Fibroblast of lung (primary cell): ENCODE measurements at regions not wholly inside any gene's neighbourhood (a gene's known extent, or its start where the extent isn't known, plus 50 kb on each side); places are given as distances from the start of the nearest gene placed in this dataset.

Source experiments
- DNase-seq, 2 donors: peaks; one replicate each; pipeline versions ENCODE4 v3.0.0 to v3.0.0-alpha.2; 2010; ENCODE audit warnings: low read depth in 2 of 2
- H2AFZ ChIP-seq: 2 replicates; pipeline ENCODE4 v1.5.1; 2012; ENCODE audit warnings: low read length, control low read depth, inconsistent platforms
- H3K27ac ChIP-seq: 2 replicates; pipeline ENCODE4 v1.5.1; 2011; ENCODE audit warnings: low read length, control low read depth; ENCODE audit not compliant: insufficient read depth
- H3K27me3 ChIP-seq: 2 replicates; pipeline ENCODE4 v1.5.1; 2011; ENCODE audit warnings: mild to moderate bottlenecking, low read length; ENCODE audit not compliant: control insufficient read depth, insufficient read depth
- H3K36me3 ChIP-seq: 2 replicates; pipeline ENCODE4 v1.5.1; 2011; ENCODE audit warnings: low read length; ENCODE audit not compliant: control insufficient read depth, insufficient read depth
- H3K4me1 ChIP-seq: 2 replicates; pipeline ENCODE4 v1.5.1; 2011; ENCODE audit warnings: low read length; ENCODE audit not compliant: control insufficient read depth, insufficient read depth; ENCODE audit errors: extremely low read depth
- H3K4me2 ChIP-seq: 2 replicates; pipeline ENCODE4 v1.5.1; 2011; ENCODE audit warnings: low read length, control low read depth; ENCODE audit not compliant: insufficient read depth; ENCODE audit errors: extremely low read depth
- H3K4me3 ChIP-seq, 4 experiments: fragments of 200-600 bp in 1 of 4; sonication (generic) in 1 of 4; replicated peaks in 1 of 4; 2 replicates each; pipeline ENCODE4 v1.5.1; 2011 to 2016; ENCODE audit warnings: low read length in 4 of 4, low read depth in 3 of 4, mild to moderate bottlenecking in 3 of 4, control low read depth in 2 of 4, inconsistent platforms in 1 of 4, mixed read lengths in 1 of 4; ENCODE audit not compliant: insufficient read depth in 1 of 4; ENCODE audit errors: control extremely low read depth in 1 of 4
- H3K79me2 ChIP-seq: 2 replicates; pipeline ENCODE4 v1.5.1; 2012; ENCODE audit warnings: mild to moderate bottlenecking, low read length, inconsistent platforms; ENCODE audit not compliant: control insufficient read depth, insufficient read depth
- H3K9ac ChIP-seq: 2 replicates; pipeline ENCODE4 v1.5.1; 2011; ENCODE audit warnings: mild to moderate bottlenecking, low read length, control low read depth; ENCODE audit not compliant: insufficient read depth
- H3K9me3 ChIP-seq: 2 replicates; pipeline ENCODE4 v1.5.1; 2012; ENCODE audit warnings: low read depth, low read length; ENCODE audit not compliant: control insufficient read depth, insufficient read depth
- H4K20me1 ChIP-seq: 2 replicates; pipeline ENCODE4 v1.5.1; 2011; ENCODE audit warnings: low read length; ENCODE audit not compliant: control insufficient read depth, insufficient read depth; ENCODE audit errors: extremely low read depth
- EZH2 ChIP-seq: IDR thresholded peaks from 2 replicates; pipeline ENCODE4 v1.5.1; 2012; ENCODE audit warnings: low read length, control low read depth, mild to moderate bottlenecking; ENCODE audit errors: missing control alignments
- TF ChIP-seq, protein P1 (sequence below), 2 donors: IDR thresholded peaks in 1 of 2; conservative IDR thresholded peaks in 1 of 2; 1 replicate in 1 of 2; 2 replicates in 1 of 2; pipeline ENCODE4 v1.5.1; 2011 to 2012; ENCODE audit warnings: low read length in 2 of 2, control low read depth in 1 of 2, inconsistent platforms in 1 of 2, low read depth in 1 of 2, mild to moderate bottlenecking in 1 of 2

DNA sequence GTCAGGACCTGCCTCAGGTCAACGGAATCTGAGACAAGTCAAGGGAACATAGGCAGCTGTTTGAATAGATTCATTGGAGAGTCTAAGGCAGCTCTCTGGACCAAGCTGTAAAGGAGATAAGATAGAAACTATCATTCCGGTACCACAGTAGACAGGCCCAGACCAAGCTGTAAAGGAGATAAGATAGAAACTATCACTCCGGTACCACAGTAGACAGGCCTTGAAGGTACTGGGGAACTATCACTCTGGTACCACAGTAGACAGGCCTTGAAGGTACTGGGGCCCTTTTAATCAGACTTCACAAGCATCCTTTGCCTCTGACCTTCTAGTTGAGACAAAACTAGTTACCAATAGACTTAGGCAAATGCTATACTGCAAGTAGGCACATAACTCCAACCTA lies 346.1 kb downstream of the DCDC2C start:
- H3K4me1 ChIP-seq: no peaks in the 10 kb centered on the region
- no peak overlapping the region for H2AFZ ChIP-seq
- H3K9ac ChIP-seq: no peak overlapping the region
- H3K9me3 ChIP-seq: no peaks in the 10 kb centered on the region
- no peak overlapping the region for H3K4me2 ChIP-seq
- no peak for DNase-seq
- H3K27me3 ChIP-seq: no peaks in the 10 kb centered on the region
- H3K79me2 ChIP-seq: no peaks in the 10 kb centered on the region
- no peak overlapping the region for H3K27ac ChIP-seq
- TF ChIP-seq EZH2: no peak
- TF ChIP-seq, protein P1, sequence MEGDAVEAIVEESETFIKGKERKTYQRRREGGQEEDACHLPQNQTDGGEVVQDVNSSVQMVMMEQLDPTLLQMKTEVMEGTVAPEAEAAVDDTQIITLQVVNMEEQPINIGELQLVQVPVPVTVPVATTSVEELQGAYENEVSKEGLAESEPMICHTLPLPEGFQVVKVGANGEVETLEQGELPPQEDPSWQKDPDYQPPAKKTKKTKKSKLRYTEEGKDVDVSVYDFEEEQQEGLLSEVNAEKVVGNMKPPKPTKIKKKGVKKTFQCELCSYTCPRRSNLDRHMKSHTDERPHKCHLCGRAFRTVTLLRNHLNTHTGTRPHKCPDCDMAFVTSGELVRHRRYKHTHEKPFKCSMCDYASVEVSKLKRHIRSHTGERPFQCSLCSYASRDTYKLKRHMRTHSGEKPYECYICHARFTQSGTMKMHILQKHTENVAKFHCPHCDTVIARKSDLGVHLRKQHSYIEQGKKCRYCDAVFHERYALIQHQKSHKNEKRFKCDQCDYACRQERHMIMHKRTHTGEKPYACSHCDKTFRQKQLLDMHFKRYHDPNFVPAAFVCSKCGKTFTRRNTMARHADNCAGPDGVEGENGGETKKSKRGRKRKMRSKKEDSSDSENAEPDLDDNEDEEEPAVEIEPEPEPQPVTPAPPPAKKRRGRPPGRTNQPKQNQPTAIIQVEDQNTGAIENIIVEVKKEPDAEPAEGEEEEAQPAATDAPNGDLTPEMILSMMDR (conservative IDR thresholded peaks at IDR 0.05 in 1 of 2, IDR thresholded peaks at IDR 0.05 in 1 of 2; ENCODE audit: low read depth in 1 of 2, low read length in 2 of 2): no peak
- no peak overlapping the region for H3K4me3 ChIP-seq
- H4K20me1 ChIP-seq: no peaks in the 10 kb centered on the region
- no peaks in the 10 kb centered on the region for H3K36me3 ChIP-seq

GRCh38 chr2:4053769-4054493 lies 350.6 kb downstream of the DCDC2C start:
- Histone ChIP-seq H3K4me1 (no peaks in the 10 kb centered on the region), H4K20me1 (no peaks in the 10 kb centered on the region), H2AFZ (no peak overlapping the region), H3K36me3 (no peaks in the 10 kb centered on the region), H3K79me2 (no peaks in the 10 kb centered on the region), H3K4me2 (no peak overlapping the region), H3K9me3 (no peaks in the 10 kb centered on the region), H3K27me3 (no peaks in the 10 kb centered on the region), H3K9ac (no peak overlapping the region), H3K4me3 (no peak overlapping the region), H3K27ac (no peak overlapping the region)
- TF ChIP-seq, protein P1 (conservative IDR thresholded peaks at IDR 0.05 in 1 of 2, IDR thresholded peaks at IDR 0.05 in 1 of 2; ENCODE audit: low read depth in 1 of 2, low read length in 2 of 2): peak in 1 of 2 donors; percentile 16
- no peak for TF ChIP-seq EZH2
- DNase-seq: peak in 1 of 2 donors; percentile 4

DNA sequence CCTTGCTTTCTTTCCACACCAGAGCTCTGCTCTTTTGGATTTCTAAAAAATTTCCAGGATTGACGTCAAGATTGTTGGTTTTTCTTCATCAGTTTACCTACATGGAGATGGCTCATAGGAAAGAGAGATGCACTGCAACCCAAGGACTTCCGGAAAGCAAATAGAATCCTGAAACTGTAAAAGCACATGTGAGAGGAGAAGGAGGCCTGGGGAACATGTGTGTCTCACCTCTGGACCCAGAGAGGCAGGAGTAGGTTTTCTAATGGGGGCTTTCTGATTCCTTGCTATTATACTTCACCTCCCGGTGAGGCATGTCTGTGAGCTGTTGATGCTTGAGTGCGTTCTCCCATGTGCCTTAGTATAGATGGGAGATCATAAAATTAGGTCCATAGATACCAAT lies 362.8 kb downstream of the DCDC2C start:
- Histone ChIP-seq H3K4me2 (no peak overlapping the region), H2AFZ (no peak overlapping the region), H3K27ac (no peak overlapping the region), H3K27me3 (no peaks in the 10 kb centered on the region), H4K20me1 (no peaks in the 10 kb centered on the region), H3K36me3 (no peaks in the 10 kb centered on the region), H3K9ac (no peak overlapping the region), H3K9me3 (no peaks in the 10 kb centered on the region), H3K79me2 (no peaks in the 10 kb centered on the region), H3K4me1 (no peaks in the 10 kb centered on the region), H3K4me3 (no peak overlapping the region)
- TF ChIP-seq EZH2: no peak
- TF ChIP-seq, protein P1 (conservative IDR thresholded peaks at IDR 0.05 in 1 of 2, IDR thresholded peaks at IDR 0.05 in 1 of 2; ENCODE audit: low read depth in 1 of 2, low read length in 2 of 2): no peak
- DNase-seq: no peak
